ENCODE measurements at regions not wholly inside any gene's neighbourhood (a gene's known extent, or its start where the extent isn't known, plus 50 kb on each side); places are given as distances from the start of the nearest gene placed in this dataset.

GRCh38 chr6:158920311-158920905 is 79.6 kb downstream of the RSPH3 start:
- ChIA-PET CTCF (ENCODE audit: unreplicated experiment) (no interaction called here), POLR2A (interaction anchor here (0.7 to 2.8 kb wide), 3 partner anchors 9 to 50 kb away, joined by 3 to 14 read pairs (median 4); no protein-coding TSS in a partner anchor)
- intact Hi-C loops (cut with micrococcal nuclease; ENCODE audit: unreplicated experiment) = no loop called here

GRCh38 chr6:158919865-158920264 is 80.1 kb downstream of the RSPH3 start:
- intact Hi-C loops (cut with micrococcal nuclease; ENCODE audit: unreplicated experiment) = no loop called here
- no peaks in the 10 kb centered on the region for H3K9me3 ChIP-seq (ENCODE audit: low read length)
- no peaks in the 10 kb centered on the region for H3K36me3 ChIP-seq (ENCODE audit: insufficient read depth, low read length)
- POLR2A ChIA-PET = interaction anchor here (0.7 to 2.8 kb wide), 3 partner anchors 9 to 281 kb away, joined by 3 to 14 read pairs (median 4); no protein-coding TSS in a partner anchor
- no peak overlapping the region for H3K27ac ChIP-seq (ENCODE audit: low read depth, low read length, poor library complexity, severe bottlenecking)
- BruUV-seq (replicated peaks) = no TSS peak
- DNase-seq (ENCODE audit: low spot score) = no peak
- H3K79me2 ChIP-seq (ENCODE audit: insufficient read depth, low read depth, low read length) = no peaks in the 10 kb centered on the region
- no peak overlapping the region for H3K4me2 ChIP-seq (ENCODE audit: low read length)
- no peak for TF ChIP-seq EZH2phosphoT487 (IDR thresholded peaks at IDR 0.05; ENCODE audit: borderline replicate concordance, low read depth, low read length)
- no peak for TF ChIP-seq CTCF (conservative IDR thresholded peaks at IDR 0.05; ENCODE audit: low read length)
- H3K4me1 ChIP-seq (ENCODE audit: insufficient read depth, low read length, poor library complexity, severe bottlenecking) = peaks cover 48% of the 10 kb centered on the region
- no peaks in the 10 kb centered on the region for H4K20me1 ChIP-seq (ENCODE audit: insufficient read depth, low read length)
- H2AFZ ChIP-seq (ENCODE audit: low read length) = peak overlapping the region; percentile 39
- no peak overlapping the region for H3K4me3 ChIP-seq (ENCODE audit: low read depth, low read length, poor library complexity, severe bottlenecking)
- no peaks in the 10 kb centered on the region for H3K9me2 ChIP-seq (ENCODE audit: insufficient read depth, low read length)
- CTCF ChIA-PET (ENCODE audit: unreplicated experiment) = no interaction called here

More at GRCh38 chr6:158920311-158920905, 79.6 kb downstream of the RSPH3 start:
- no peak overlapping the region for H3K27ac ChIP-seq (ENCODE audit: low read depth, low read length, poor library complexity, severe bottlenecking)
- no peak for TF ChIP-seq CTCF (conservative IDR thresholded peaks at IDR 0.05; ENCODE audit: low read length)
- TF ChIP-seq EZH2phosphoT487 (IDR thresholded peaks at IDR 0.05; ENCODE audit: borderline replicate concordance, low read depth, low read length) = no peak
- no peak overlapping the region for H3K4me3 ChIP-seq (ENCODE audit: low read depth, low read length, poor library complexity, severe bottlenecking)
- H2AFZ ChIP-seq (ENCODE audit: low read length) = peak overlapping the region; percentile 39
- BruUV-seq (replicated peaks) = no TSS peak
- peaks cover 43% of the 10 kb centered on the region for H3K4me1 ChIP-seq (ENCODE audit: insufficient read depth, low read length, poor library complexity, severe bottlenecking)
- H3K36me3 ChIP-seq (ENCODE audit: insufficient read depth, low read length) = no peaks in the 10 kb centered on the region
- no peaks in the 10 kb centered on the region for H4K20me1 ChIP-seq (ENCODE audit: insufficient read depth, low read length)
- no peak overlapping the region for H3K4me2 ChIP-seq (ENCODE audit: low read length)
- H3K9me3 ChIP-seq (ENCODE audit: low read length) = no peaks in the 10 kb centered on the region
- H3K79me2 ChIP-seq (ENCODE audit: insufficient read depth, low read depth, low read length) = no peaks in the 10 kb centered on the region
- no peaks in the 10 kb centered on the region for H3K9me2 ChIP-seq (ENCODE audit: insufficient read depth, low read length)
- DNase-seq (ENCODE audit: low spot score) = no peak

- POLR2A ChIA-PET = interaction anchor here (0.5 to 2.5 kb wide), 5 partner anchors 12 to 766 kb away, joined by 3 to 11 read pairs (median 5); no protein-coding TSS in a partner anchor
- no peak for DNase-seq (ENCODE audit: low spot score)
- intact Hi-C loops (cut with micrococcal nuclease; ENCODE audit: unreplicated experiment) = no loop called here
- Histone ChIP-seq H3K4me2 (ENCODE audit: low read length) (no peak overlapping the region), H2AFZ (ENCODE audit: low read length) (no peak overlapping the region), H3K9me3 (ENCODE audit: low read length) (no peaks in the 10 kb centered on the region), H4K20me1 (ENCODE audit: insufficient read depth, low read length) (no peaks in the 10 kb centered on the region), H3K36me3 (ENCODE audit: insufficient read depth, low read length) (no peaks in the 10 kb centered on the region), H3K27ac (ENCODE audit: low read depth, low read length, poor library complexity, severe bottlenecking) (no peak overlapping the region), H3K4me3 (ENCODE audit: low read depth, low read length, poor library complexity, severe bottlenecking) (no peak overlapping the region), H3K4me1 (ENCODE audit: insufficient read depth, low read length, poor library complexity, severe bottlenecking) (peaks cover 50% of the 10 kb centered on the region), H3K79me2 (ENCODE audit: insufficient read depth, low read depth, low read length) (no peaks in the 10 kb centered on the region), H3K9me2 (ENCODE audit: insufficient read depth, low read length) (no peaks in the 10 kb centered on the region)
- CTCF ChIA-PET (ENCODE audit: unreplicated experiment) = no interaction called here
- BruUV-seq (replicated peaks) = no TSS peak
- no peak for TF ChIP-seq CTCF (conservative IDR thresholded peaks at IDR 0.05; ENCODE audit: low read length)
- no peak for TF ChIP-seq EZH2phosphoT487 (IDR thresholded peaks at IDR 0.05; ENCODE audit: borderline replicate concordance, low read depth, low read length)
These were observed 83.4 kb downstream of the RSPH3 start for GRCh38 chr6:158916617-158917016.

Measured in OCI-LY7 (cell line).